Loucy (cell line): ENCODE measurements at regions not wholly inside any gene's neighbourhood (a gene's known extent, or its start where the extent isn't known, plus 50 kb on each side); places are given as distances from the start of the nearest gene placed in this dataset.

Source experiments
- H2AFZ ChIP-seq: fragments of 200-600 bp; sonication (generic); 2 replicates; pipeline ENCODE4 v1.6.0; 2016; ENCODE audit warnings: antibody characterized with exemption, mild to moderate bottlenecking, low read length, moderate library complexity
- H3F3A ChIP-seq: fragments of 200-600 bp; 2 replicates; pipeline ENCODE4 v1.6.0; 2016; ENCODE audit warnings: antibody characterized with exemption, low read depth, mild to moderate bottlenecking
- H3K27me3 ChIP-seq: fragments of 200-600 bp; sonication (generic); 2 replicates; pipeline ENCODE4 v1.6.1; 2014; ENCODE audit warnings: low read length, mild to moderate bottlenecking; ENCODE audit not compliant: insufficient read depth, poor library complexity, severe bottlenecking
- H3K36me3 ChIP-seq: fragments of 200-600 bp; sonication (generic); 2 replicates; pipeline ENCODE4 v1.6.1; 2016; ENCODE audit warnings: low read length; ENCODE audit not compliant: insufficient read depth
- H3K4me1 ChIP-seq: fragments of 200-600 bp; sonication (generic); 2 replicates; pipeline ENCODE4 v1.5.1; 2014; ENCODE audit warnings: low read length, mild to moderate bottlenecking; ENCODE audit not compliant: insufficient read depth, poor library complexity, severe bottlenecking
- H3K4me2 ChIP-seq: fragments of 200-600 bp; sonication (generic); 2 replicates; pipeline ENCODE4 v1.6.0; 2014; ENCODE audit warnings: antibody characterized with exemption, low read length, low read depth, mild to moderate bottlenecking; ENCODE audit not compliant: poor library complexity, severe bottlenecking
- H3K4me3 ChIP-seq: fragments of 200-600 bp; sonication (generic); 2 replicates; pipeline ENCODE4 v1.5.1; 2014; ENCODE audit warnings: low read length, mild to moderate bottlenecking, mixed read lengths; ENCODE audit not compliant: poor library complexity, severe bottlenecking
- H3K79me2 ChIP-seq: fragments of 200-600 bp; sonication (generic); 2 replicates; pipeline ENCODE4 v1.6.1; 2014; ENCODE audit warnings: low read length; ENCODE audit not compliant: insufficient read depth
- H3K9ac ChIP-seq: fragments of 200-600 bp; sonication (generic); 2 replicates; pipeline ENCODE4 v1.6.0; 2014; ENCODE audit warnings: mild to moderate bottlenecking, low read depth, low read length, moderate library complexity; ENCODE audit not compliant: poor library complexity, severe bottlenecking
- H3K9me2 ChIP-seq: fragments of 200-600 bp; sonication (generic); replicated peaks from 2 replicates; pipeline ENCODE4 v1.6.1; 2016; ENCODE audit warnings: low read depth, low read length, mixed read lengths
- H3K9me3 ChIP-seq: fragments of 200-600 bp; sonication (generic); 2 replicates; pipeline ENCODE4 v1.6.1; 2014; ENCODE audit warnings: mild to moderate bottlenecking, antibody characterized with exemption, low read length, low read depth; ENCODE audit not compliant: insufficient read depth
- H4K20me1 ChIP-seq: fragments of 200-600 bp; sonication (generic); 2 replicates; pipeline ENCODE4 v1.6.0; 2014; ENCODE audit warnings: antibody characterized with exemption, low read length, mild to moderate bottlenecking; ENCODE audit not compliant: insufficient read depth, poor library complexity, severe bottlenecking
- CTCF ChIP-seq: fragments of 200-600 bp; sonication (generic); conservative IDR thresholded peaks from 2 replicates; pipeline ENCODE4 v1.5.1; 2014; ENCODE audit warnings: mild to moderate bottlenecking, antibody characterized with exemption, low read length
- EZH2phosphoT487 ChIP-seq: fragments of 200-600 bp; IDR thresholded peaks from 2 replicates; pipeline ENCODE4 v1.6.1; 2018; ENCODE audit warnings: antibody characterized with exemption, mild to moderate bottlenecking, moderate library complexity, borderline replicate concordance

GRCh38 chr9:129400971-129401622, 219.8 kb downstream of the C9orf50 start:
- H3K4me1 ChIP-seq: peaks cover 11% of the 10 kb centered on the region
- no peak overlapping the region for H3K4me2 ChIP-seq
- TF ChIP-seq EZH2phosphoT487: no peak
- TF ChIP-seq CTCF: no peak
- H3K9me2 ChIP-seq: no peaks in the 10 kb centered on the region
- no peaks in the 10 kb centered on the region for H3K79me2 ChIP-seq
- no peak overlapping the region for H3K9ac ChIP-seq
- H3F3A ChIP-seq: no peaks in the 10 kb centered on the region
- no peaks in the 10 kb centered on the region for H4K20me1 ChIP-seq
- H3K27me3 ChIP-seq: no peaks in the 10 kb centered on the region
- no peak overlapping the region for H3K4me3 ChIP-seq
- H3K36me3 ChIP-seq: no peaks in the 10 kb centered on the region
- no peaks in the 10 kb centered on the region for H3K9me3 ChIP-seq
- H2AFZ ChIP-seq: no peak overlapping the region

- Histone ChIP-seq H3K27me3 (no peaks in the 10 kb centered on the region), H3K9ac (no peak overlapping the region), H4K20me1 (no peaks in the 10 kb centered on the region), H3K9me2 (no peaks in the 10 kb centered on the region), H3K4me2 (no peak overlapping the region), H3K9me3 (no peaks in the 10 kb centered on the region), H3K79me2 (no peaks in the 10 kb centered on the region), H3K4me1 (peaks cover 11% of the 10 kb centered on the region), H3K4me3 (no peak overlapping the region), H3K36me3 (no peaks in the 10 kb centered on the region), H2AFZ (no peak overlapping the region), H3F3A (no peaks in the 10 kb centered on the region)
- TF ChIP-seq CTCF (no peak), EZH2phosphoT487 (no peak)
These were observed 220.6 kb downstream of the C9orf50 start for GRCh38 chr9:129400001-129400970.

GRCh38 chr9:129399634-129399990, 221.3 kb downstream of the C9orf50 start:
- Histone ChIP-seq H3K79me2 (no peaks in the 10 kb centered on the region), H3K36me3 (no peaks in the 10 kb centered on the region), H3K9ac (no peak overlapping the region), H3K4me1 (peaks cover 11% of the 10 kb centered on the region), H3K27me3 (no peaks in the 10 kb centered on the region), H2AFZ (no peak overlapping the region), H3F3A (no peaks in the 10 kb centered on the region), H3K4me3 (no peak overlapping the region), H3K9me2 (no peaks in the 10 kb centered on the region), H4K20me1 (no peaks in the 10 kb centered on the region), H3K4me2 (no peak overlapping the region), H3K9me3 (no peaks in the 10 kb centered on the region)
- TF ChIP-seq CTCF (no peak), EZH2phosphoT487 (no peak)
